BLaER1 (cell line): ENCODE measurements at regions not wholly inside any gene's neighbourhood (a gene's known extent, or its start where the extent isn't known, plus 50 kb on each side); places are given as distances from the start of the nearest gene placed in this dataset.
"Not testable (repeated sequence)": the region's sequence is repeated elsewhere in the genome, so short reads cannot be mapped to it uniquely, and the experiment has no call there.

Experiments
- H3K27ac ChIP-seq: shearing (Covaris generic); formaldehyde crosslinking; 2 replicates; pipeline ENCODE4 v1.8.1; 2022
- H3K27me3 ChIP-seq: shearing (Covaris generic); formaldehyde crosslinking; 2 replicates; pipeline ENCODE4 v1.8.1; 2022
- H3K36me3 ChIP-seq: shearing (Covaris generic); formaldehyde crosslinking; 2 replicates; pipeline ENCODE4 v1.8.1; 2022
- H3K4me1 ChIP-seq: shearing (Covaris generic); formaldehyde crosslinking; 2 replicates; pipeline ENCODE4 v1.8.1; 2022
- H3K4me2 ChIP-seq: shearing (Covaris generic); formaldehyde crosslinking; 2 replicates; pipeline ENCODE4 v1.8.1; 2022
- H3K4me3 ChIP-seq: shearing (Covaris generic); formaldehyde crosslinking; 2 replicates; pipeline ENCODE4 v1.8.1; 2022
- H3K9ac ChIP-seq: shearing (Covaris generic); formaldehyde crosslinking; 2 replicates; pipeline ENCODE4 v1.8.1; 2022
- H3K9me3 ChIP-seq: shearing (Covaris generic); formaldehyde crosslinking; 2 replicates; pipeline ENCODE4 v1.8.1; 2022
- H4K20me1 ChIP-seq: shearing (Covaris generic); formaldehyde crosslinking; 2 replicates; pipeline ENCODE4 v1.8.1; 2022
- Cebpa-rat ChIP-seq: shearing (Covaris generic); IDR thresholded peaks from 2 replicates; pipeline ENCODE4 v1.8.1; 2022

DNA sequence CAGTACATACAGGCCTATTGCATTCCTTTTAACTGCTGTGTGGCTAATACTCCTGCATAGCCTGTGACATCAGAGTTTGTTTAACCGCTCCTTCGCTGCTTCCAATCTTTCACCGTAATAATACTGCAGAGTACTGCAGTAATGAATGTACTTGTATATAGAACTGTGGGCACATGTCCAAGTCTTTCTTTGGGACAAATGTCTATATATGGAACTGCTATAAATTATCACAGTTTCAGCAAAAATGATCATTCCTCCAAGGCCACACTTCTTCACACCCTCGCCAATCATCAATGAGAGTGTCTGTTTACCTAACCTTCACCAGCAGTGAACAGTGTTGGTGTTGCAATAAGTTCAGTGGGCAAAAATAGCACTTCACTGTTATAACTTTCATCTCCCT is 230.4 kb downstream of the SP3 start:
- Histone ChIP-seq H3K4me3 (no peak overlapping the region), H3K9me3 (peaks cover 11% of the 10 kb centered on the region; the same call in 1 of the 2 replicates), H3K27me3 (no peaks in the 10 kb centered on the region), H3K9ac (no peak overlapping the region), H3K4me1 (no peaks in the 10 kb centered on the region), H4K20me1 (no peaks in the 10 kb centered on the region), H3K4me2 (no peak overlapping the region), H3K36me3 (no peaks in the 10 kb centered on the region), H3K27ac (no peak overlapping the region)
- no peak for TF ChIP-seq Cebpa-rat

DNA sequence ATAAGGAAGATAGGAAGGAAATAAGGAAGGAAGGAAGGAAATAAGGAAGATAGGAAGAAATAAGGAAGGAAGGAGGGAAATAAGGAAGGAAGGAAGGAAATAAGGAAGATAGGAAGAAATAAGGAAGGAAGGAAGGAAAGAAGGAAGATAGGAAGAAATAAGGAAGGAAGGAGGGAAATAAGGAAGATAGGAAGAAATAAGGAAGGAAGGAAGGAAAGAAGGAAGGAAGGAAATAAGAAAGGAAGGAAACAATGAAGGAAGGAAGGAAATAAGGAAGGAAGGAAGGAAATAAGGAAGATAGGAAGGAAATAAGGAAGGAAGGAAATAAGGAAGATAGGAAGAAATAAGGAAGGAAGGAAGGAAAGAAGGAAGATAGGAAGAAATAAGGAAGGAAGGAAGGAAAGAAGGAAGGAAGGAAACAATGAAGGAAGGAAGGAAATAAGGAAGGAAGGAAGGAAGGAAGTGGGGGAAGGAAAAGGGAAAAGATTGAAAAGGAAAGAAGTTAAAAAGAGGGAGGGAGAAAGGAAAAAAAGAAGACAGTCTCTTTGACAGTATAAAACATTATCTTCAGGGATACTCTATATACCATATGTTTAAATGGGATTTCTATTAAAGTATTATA is 227.1 kb downstream of the SP3 start:
- H3K9ac ChIP-seq, H3K27ac ChIP-seq, H3K4me3 ChIP-seq, H4K20me1 ChIP-seq, H3K36me3 ChIP-seq, H3K4me2 ChIP-seq, H3K4me1 ChIP-seq, H3K27me3 ChIP-seq: not testable (repeated sequence)
- peaks cover 11% of the 10 kb centered on the region; the same call in 1 of the 2 replicates for H3K9me3 ChIP-seq

DNA sequence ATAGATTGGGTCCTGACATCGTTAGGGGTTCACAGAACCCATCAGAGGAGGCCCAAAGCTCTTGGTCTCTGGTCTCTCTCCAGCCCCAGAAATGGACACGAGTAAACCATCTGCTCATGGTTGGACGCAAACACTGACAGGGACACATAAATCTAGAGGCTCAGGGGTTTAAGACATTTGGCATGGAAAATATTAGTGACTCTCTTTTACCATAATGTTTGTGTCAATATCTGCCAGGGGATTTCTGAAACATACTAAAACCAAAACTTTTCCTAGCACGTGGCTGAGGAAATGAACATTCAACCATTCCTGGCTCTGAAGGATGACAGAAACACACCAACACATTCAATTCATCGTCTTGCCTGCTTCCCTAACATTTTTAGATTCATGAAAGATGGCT is 226.2 kb downstream of the SP3 start:
- Histone ChIP-seq H3K4me2 (no peak overlapping the region), H3K4me3 (no peak overlapping the region), H3K9ac (no peak overlapping the region), H4K20me1 (no peaks in the 10 kb centered on the region), H3K27ac (no peak overlapping the region), H3K4me1 (no peaks in the 10 kb centered on the region), H3K9me3 (peaks cover 11% of the 10 kb centered on the region; the same call in 1 of the 2 replicates), H3K36me3 (no peaks in the 10 kb centered on the region), H3K27me3 (no peaks in the 10 kb centered on the region)
- TF ChIP-seq Cebpa-rat, result no peak

DNA sequence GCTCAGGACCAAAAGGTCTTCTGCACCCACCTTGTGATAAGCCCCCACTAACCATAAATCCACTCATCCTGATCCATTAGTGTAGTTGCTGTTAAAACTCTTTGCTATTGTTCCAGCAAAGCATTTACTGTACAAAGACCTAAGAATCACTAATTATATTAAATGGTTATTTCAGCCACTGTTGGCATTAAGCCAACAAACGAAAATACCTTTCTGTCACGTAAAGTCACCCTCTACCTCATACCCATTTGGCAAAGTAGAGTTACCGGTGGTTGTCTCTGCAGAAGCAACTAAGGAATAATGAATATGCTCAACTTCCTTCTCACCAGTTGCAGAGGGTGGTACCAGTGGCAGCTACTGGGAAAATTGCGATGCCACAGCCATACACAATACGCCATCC is 224.5 kb downstream of the SP3 start:
- H3K4me2 ChIP-seq, result no peak overlapping the region
- no peak for TF ChIP-seq Cebpa-rat
- no peaks in the 10 kb centered on the region for H3K27me3 ChIP-seq
- H4K20me1 ChIP-seq, result no peaks in the 10 kb centered on the region
- peaks cover 11% of the 10 kb centered on the region; the same call in 1 of the 2 replicates for H3K9me3 ChIP-seq
- no peak overlapping the region for H3K27ac ChIP-seq
- H3K36me3 ChIP-seq, result no peaks in the 10 kb centered on the region
- no peak overlapping the region for H3K9ac ChIP-seq
- no peak overlapping the region for H3K4me3 ChIP-seq
- H3K4me1 ChIP-seq, result no peaks in the 10 kb centered on the region

DNA sequence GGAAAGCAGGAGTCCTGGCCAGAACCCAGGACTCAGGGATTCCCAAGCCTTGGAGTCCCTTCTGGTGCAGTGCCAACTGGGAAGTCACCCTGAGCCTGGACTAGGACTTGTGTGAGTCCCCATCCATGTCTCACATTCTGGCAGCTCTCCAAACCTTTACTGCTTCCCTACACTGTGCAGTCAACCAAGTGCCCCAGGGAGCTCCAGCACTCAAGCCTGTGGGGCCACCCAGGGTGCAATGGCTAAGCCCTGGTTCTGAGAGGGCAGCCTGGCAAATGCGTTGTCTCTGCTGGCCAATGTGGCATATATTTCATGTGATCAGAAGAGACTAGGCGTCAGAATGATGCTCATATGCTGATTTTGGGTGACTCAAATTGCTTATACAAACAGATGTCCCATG is 223.4 kb downstream of the SP3 start:
- Histone ChIP-seq H3K4me1 (no peaks in the 10 kb centered on the region), H3K27ac (no peak overlapping the region), H3K4me3 (no peak overlapping the region), H4K20me1 (no peaks in the 10 kb centered on the region), H3K9ac (no peak overlapping the region), H3K4me2 (no peak overlapping the region), H3K27me3 (no peaks in the 10 kb centered on the region), H3K36me3 (no peaks in the 10 kb centered on the region), H3K9me3 (peaks cover 11% of the 10 kb centered on the region; the same call in 1 of the 2 replicates)
- no peak for TF ChIP-seq Cebpa-rat

DNA sequence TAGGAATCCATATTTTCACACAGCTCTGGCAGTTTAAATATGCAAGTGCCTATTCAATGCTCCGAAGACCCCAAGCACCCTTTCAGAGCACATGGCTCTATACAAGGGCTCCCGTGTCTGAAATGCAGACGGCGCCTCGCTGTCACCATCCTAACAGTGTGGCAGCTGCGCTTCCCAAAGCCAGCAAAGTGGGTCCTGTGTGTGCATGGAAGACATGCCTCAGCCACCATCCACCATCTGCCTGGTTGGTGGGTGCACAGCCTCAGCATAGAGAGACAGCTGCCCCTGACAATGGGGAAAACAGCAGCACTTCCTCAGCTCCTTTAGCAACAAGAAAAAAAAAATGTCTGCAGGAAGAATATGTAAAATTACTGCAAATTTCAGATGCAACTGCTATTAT is 218.1 kb downstream of the SP3 start:
- no peak for TF ChIP-seq Cebpa-rat
- H3K4me3 ChIP-seq, result no peak overlapping the region
- no peak overlapping the region for H3K27ac ChIP-seq
- no peak overlapping the region for H3K9ac ChIP-seq
- H3K36me3 ChIP-seq, result no peaks in the 10 kb centered on the region
- H4K20me1 ChIP-seq, result no peaks in the 10 kb centered on the region
- H3K27me3 ChIP-seq, result no peaks in the 10 kb centered on the region
- no peak overlapping the region for H3K4me2 ChIP-seq
- no peaks in the 10 kb centered on the region for H3K4me1 ChIP-seq
- H3K9me3 ChIP-seq, result no peaks in the 10 kb centered on the region

DNA sequence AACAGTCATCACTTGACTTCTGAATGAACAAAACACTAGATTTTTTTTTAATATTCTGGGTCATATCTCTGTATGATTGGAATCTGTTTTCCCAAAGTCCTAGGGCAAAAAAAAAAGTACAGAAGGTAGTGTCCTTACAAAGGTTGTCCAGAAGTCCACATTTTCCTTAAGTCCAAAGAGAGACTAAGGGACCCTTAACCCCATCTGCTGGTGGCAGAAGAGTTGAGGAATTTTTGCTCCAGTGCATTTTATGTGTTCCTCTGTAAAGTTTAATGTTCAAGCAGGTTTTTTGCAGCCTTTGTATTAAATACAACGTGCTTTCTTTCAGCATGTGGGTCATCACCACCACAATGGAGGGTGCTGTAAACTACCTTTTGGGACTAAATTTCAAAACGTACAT is 215.9 kb downstream of the SP3 start:
- H3K9me3 ChIP-seq, result no peaks in the 10 kb centered on the region
- H3K27ac ChIP-seq, result no peak overlapping the region
- no peaks in the 10 kb centered on the region for H3K4me1 ChIP-seq
- no peak for TF ChIP-seq Cebpa-rat
- H3K4me3 ChIP-seq, result no peak overlapping the region
- H3K27me3 ChIP-seq, result no peaks in the 10 kb centered on the region
- no peak overlapping the region for H3K9ac ChIP-seq
- H3K36me3 ChIP-seq, result no peaks in the 10 kb centered on the region
- H3K4me2 ChIP-seq, result no peak overlapping the region
- no peaks in the 10 kb centered on the region for H4K20me1 ChIP-seq

DNA sequence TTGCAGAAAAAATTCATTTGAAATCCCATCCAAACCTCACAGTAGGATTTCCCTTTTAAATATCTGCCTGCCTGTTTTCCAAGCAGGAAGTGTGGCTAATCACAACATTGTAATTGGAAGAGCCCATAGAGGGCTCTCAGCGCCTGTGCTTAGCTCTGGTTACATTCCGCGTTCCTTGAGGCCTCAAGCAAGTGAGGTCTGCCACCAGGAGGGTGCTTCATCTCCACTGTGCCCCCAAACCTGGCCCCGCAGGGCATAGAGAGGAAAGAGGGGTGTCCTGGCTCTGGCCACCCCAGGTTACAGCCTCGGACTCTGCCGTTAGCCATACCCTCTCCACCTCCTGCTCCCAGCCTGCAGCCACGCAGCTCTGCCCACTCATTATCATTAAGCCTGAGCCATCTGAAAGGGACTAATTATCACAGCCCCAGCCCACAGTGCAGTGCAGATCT is 214.8 kb downstream of the SP3 start:
- no peaks in the 10 kb centered on the region for H3K9me3 ChIP-seq
- no peak for TF ChIP-seq Cebpa-rat
- H3K27ac ChIP-seq, result no peak overlapping the region

DNA sequence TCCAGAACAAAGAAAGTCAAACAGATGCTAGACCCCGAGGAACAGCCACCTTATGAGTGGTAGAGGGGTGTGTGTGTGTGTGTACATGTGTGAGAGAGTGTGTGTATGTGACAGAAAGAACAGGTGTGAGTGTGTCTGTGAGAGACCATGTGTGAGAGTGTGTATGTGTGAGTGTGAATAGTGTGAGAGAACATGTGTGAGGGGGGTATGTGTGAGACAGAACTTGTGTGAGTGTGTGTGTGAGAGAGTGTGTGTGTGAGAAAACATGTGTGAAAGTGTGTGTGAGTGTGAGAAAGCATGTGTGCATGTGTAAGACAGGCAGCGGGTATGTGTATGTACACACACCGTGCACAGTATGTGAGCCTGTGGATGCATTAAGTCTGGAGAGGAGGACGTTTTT is 214.3 kb downstream of the SP3 start:
- Histone ChIP-seq H3K27ac (no peak overlapping the region), H3K36me3 (no peaks in the 10 kb centered on the region), H3K4me1 (no peaks in the 10 kb centered on the region), H3K27me3 (no peaks in the 10 kb centered on the region), H4K20me1 (no peaks in the 10 kb centered on the region), H3K9ac (no peak overlapping the region), H3K4me2 (no peak overlapping the region), H3K9me3 (no peaks in the 10 kb centered on the region), H3K4me3 (no peak overlapping the region)
- TF ChIP-seq Cebpa-rat, result no peak

More for the DNA sequence above, 214.8 kb downstream of the SP3 start:
- H4K20me1 ChIP-seq, result no peaks in the 10 kb centered on the region
- no peaks in the 10 kb centered on the region for H3K27me3 ChIP-seq
- no peak overlapping the region for H3K4me3 ChIP-seq
- H3K4me1 ChIP-seq, result no peaks in the 10 kb centered on the region
- H3K36me3 ChIP-seq, result no peaks in the 10 kb centered on the region
- no peak overlapping the region for H3K4me2 ChIP-seq
- H3K9ac ChIP-seq, result no peak overlapping the region

DNA sequence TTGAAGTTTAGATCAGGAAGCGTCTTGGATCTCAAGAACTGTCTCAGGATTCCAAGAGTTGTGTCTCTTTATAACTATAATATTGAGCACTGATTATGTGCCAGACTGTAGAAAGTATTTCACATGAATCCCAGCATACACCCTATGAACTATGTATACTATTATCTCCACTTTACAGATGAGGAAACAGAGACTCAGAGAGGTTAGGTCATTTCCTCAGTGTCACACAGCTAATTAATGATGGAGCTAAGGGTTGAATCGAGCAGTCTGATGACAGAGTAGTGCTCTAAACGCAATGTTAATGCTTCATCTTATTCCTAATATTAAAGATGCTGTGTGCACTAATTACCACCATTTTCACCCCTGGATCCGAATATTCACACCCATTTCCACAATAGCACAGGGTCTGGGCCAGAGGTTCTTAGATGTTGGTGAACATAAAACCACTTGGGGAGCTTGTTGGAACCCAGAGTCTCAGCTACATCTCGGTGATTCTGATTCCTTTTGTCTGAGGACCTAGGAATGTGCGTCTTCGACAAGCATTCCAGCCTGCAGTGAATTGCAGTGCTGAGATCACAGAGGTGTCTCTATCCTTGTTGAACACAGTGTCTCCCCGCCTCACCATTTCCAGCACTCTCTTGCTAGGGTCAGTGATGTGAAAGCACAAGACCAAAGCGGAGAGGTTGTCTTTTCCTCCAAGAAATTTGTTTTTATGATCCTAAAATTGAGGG is 213.8 kb downstream of the SP3 start:
- TF ChIP-seq Cebpa-rat, result no peak
- H3K9ac ChIP-seq, result no peak overlapping the region

More for the DNA sequence above, 213.8 kb downstream of the SP3 start:
- H3K36me3 ChIP-seq, result no peaks in the 10 kb centered on the region
- H4K20me1 ChIP-seq, result no peaks in the 10 kb centered on the region
- H3K9me3 ChIP-seq, result no peaks in the 10 kb centered on the region
- H3K27me3 ChIP-seq, result no peaks in the 10 kb centered on the region
- H3K4me1 ChIP-seq, result no peaks in the 10 kb centered on the region
- no peak overlapping the region for H3K4me3 ChIP-seq
- no peak overlapping the region for H3K27ac ChIP-seq
- H3K4me2 ChIP-seq, result no peak overlapping the region
